ENCODE measurements at regions not wholly inside any gene's neighbourhood (a gene's known extent, or its start where the extent isn't known, plus 50 kb on each side); places are given as distances from the start of the nearest gene placed in this dataset.
"Not testable (repeated sequence)": the region's sequence is repeated elsewhere in the genome, so short reads cannot be mapped to it uniquely, and the experiment has no call there.

DNA sequence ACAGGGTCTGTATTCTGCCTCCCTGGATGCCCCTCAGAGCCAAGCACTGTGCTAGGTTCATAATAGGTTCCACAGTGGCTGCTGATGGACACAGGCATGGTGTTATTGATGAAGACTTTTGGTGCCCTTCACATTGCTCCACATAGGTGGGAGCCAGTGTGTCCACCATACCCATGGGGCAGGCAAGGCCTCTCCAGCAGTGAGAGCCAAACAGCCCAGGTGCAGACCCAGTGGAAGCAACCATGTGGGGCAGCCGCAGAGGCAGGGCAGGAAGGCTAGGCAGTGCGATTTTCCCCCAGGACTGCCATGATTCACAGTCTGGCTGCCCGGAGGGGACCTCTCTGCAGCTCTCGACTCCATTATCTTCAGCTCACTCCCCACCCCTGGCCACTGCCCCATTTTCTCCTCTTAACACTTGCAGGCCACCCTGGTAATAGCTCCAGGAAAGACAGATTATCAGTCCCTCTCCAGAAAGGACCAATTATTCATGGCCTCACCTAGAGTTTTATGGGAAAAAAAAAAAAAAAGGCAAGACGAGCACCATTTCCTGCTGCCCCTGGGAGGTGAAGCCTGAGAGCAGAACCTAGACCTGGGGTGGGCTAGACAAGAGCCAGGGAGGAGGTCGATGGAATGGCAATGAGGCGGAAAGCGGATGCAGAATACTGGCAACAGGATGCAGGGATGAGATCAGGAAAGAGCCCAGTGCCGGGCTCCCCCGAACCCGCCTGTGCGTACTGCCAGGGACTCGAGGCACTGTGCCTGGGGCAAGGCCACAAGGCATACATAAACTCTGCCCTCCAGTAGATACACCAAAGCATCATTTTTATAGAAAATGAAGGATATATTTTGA is 343.0 kb upstream of the NCAM1 start:
- intact Hi-C loops (cut with DNase I): no loop called here
- ATAC-seq: no peak
- no peak for DNase-seq (ENCODE audit: missing footprints)

DNA sequence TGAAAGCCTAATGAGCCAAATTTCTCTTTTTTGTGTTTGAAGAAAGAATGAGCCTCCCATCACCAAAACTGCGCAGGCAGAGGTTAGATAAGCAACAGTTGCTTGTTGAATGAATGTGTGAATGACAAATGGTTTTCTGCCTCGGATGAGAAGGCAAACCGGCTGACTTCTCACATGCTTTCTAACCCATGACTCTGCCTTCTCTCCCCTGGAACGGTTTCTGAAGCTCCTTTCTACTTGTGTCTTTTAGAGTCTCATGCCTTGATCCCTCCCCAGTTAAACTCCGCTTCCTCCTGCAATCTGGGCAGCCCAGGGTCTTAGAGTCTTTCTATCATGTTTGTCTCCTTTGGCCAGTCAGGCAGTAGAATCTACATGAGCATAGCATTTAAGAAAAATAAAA is 342.1 kb upstream of the NCAM1 start:
- no peak for ATAC-seq
- intact Hi-C loops (cut with DNase I): no loop called here

DNA sequence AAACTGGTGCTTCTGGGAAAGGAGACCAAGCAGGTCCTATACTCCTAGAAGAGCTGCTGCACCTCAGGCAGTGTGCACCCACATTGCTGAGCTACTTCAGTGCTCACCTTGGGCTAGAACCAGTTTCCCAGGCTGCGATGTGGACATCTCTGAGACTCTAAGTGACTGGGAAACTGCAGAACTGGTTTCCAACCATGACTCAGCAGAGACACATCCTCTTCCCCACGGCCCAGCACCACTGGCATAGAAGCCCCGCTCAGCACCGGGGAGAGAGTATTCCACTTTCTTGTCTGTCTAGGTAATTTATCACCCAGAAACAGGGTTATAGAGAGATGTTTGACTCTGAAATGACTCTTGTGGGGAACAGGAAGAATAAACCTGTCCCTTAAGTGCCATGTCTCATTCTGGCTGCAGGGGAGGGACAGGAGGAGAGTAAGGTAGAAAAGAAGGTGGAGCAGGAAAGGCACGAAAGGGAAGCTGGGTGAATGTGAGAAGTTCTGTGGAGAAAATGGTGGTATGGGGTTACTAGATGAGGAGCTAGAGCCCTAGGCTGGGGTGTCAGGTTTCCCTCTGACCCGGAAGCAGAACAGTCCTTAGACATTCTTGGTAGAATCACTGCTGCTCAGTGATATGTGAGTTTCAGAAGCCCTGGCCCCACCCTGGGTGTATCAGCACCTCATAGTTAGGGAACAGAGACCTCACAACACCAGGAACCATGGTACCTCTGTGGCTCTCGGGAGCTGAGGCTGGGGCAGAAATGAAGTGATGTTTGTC is 340.4 kb upstream of the NCAM1 start:
- no peak for DNase-seq (ENCODE audit: missing footprints)
- intact Hi-C loops (cut with DNase I): no loop called here

More for the DNA sequence above, 342.1 kb upstream of the NCAM1 start:
- no peak for DNase-seq (ENCODE audit: missing footprints)

DNA sequence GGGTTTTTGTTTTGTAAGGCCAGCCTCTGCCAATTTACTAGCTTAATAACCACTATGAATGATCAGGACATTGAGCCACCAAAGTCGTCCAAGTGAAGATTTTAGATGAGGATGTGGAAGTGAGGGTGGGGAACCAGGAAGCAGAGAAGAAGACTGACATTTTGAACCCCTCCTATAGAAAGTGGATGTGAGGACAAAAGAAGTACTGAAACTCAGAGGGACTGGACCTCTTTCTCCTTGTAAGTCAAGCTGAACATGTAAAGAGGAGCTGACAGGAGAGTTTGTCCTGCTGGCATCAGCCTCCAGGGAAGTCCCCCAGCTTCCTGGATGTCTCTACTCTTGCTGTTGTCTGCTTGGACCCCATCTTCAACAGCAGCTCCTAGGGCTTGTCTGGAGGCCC is 338.2 kb upstream of the NCAM1 start:
- intact Hi-C loops (cut with DNase I): no loop called here
- DNase-seq (ENCODE audit: missing footprints): no peak
- no peak for ATAC-seq

More for the DNA sequence above, 340.4 kb upstream of the NCAM1 start:
- no peak for ATAC-seq

DNA sequence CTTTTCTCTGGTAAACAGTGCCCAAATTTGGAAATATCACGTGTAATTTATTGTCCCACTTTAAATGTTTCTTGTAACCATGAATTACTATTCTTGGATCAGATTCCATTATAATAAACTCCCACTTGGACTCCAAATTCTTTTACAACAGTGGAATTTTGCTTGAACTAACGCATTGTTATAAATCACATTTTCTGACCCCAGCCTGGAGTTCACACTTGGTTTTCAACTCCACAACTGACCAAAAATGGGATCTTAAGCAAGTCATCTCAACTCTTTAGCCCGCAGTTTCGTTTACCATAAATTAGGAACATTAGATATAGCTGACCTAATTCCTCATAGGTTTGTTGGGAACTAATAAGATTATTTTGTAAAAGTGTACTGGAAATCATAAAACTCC is 336.8 kb upstream of the NCAM1 start:
- intact Hi-C loops (cut with DNase I): no loop called here
- ATAC-seq: no peak

DNA sequence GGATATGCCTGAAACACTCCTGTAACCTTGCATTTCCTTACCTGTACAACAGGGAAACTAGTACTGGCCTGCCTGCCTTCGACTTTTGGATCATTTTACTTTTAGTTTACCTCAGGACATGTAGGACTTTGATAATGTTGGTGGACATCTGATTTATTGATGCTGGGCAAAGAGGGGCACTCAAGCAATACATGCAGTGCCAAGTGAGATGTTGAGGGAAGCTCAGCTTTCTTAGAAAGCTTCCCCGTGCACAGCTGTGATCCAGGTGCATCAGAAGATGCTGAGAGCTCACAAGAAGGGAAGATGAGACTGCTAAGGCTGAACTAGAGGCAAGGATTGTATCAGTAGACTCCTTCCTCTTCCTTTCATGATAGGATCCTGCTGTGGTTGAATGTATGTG is 336.2 kb upstream of the NCAM1 start:
- ATAC-seq; DNase-seq (ENCODE audit: missing footprints); intact Hi-C loops (cut with DNase I): not testable (repeated sequence)

More for the DNA sequence above, 336.8 kb upstream of the NCAM1 start:
- no peak for DNase-seq (ENCODE audit: missing footprints)

DNA sequence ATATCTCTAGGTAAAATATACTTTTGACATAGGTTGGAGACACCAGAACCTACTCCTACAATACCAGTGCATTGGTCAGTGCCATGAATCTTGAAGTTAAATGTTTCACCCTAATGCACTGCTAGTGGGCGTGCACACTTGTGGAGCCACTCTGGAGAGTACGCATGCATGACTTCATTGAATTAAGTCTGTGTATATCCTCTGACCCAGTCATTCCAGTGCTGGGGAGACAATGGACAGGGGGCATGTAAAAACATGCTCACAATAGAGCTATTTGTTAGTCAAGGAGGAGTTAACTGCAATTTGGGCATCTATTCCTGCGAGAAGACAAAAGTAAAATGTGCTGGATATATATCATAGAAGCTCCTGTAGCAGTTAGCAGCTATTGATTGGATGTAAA is 335.4 kb upstream of the NCAM1 start:
- ATAC-seq: no peak
- no peak for DNase-seq (ENCODE audit: missing footprints)
- intact Hi-C loops (cut with DNase I): no loop called here

DNA sequence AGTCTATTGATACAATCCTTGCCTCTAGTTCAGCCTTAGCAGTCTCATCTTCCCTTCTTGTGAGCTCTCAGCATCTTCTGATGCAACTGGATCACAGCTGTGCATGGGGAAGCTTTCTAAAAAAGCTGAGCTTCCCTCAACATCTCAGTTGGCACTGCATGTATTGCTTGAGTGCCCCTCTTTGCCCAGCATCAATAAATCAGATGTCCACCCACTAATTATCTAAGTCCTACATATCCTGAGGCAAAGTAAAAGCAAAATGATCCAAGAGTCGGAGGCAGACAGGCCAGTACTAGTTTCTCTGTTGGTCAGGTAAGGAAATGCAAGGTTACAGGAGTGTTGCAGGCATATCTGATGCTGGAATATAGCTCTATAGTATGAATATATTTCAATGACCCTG is 334.5 kb upstream of the NCAM1 start:
- ATAC-seq (no peak), DNase-seq (ENCODE audit: missing footprints) (no peak)
- intact Hi-C loops (cut with DNase I): no loop called here

DNA sequence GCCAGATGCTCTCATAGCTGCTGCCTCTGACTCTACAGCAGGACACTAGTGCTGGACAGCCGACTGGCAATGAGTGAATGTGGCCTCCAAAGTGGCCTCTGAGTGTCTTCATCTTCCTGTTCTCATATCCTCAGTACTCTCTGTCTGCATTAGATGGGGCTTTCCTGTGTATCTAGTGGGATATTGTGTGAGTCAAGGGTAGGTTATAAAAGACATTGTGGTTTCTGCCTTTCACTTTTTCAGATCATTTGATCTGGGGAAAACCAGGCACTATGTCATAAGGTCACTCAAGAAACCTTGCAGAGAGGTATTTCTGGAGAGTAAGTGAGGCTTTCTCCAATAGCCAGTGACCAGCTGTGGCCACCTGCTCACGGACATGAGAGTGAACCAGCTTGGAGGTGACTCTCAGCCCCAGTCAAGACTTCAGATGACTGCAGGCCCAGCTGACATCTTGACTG is 333.6 kb upstream of the NCAM1 start:
- no peak for ATAC-seq
- no peak for DNase-seq (ENCODE audit: missing footprints)
- intact Hi-C loops (cut with DNase I): no loop called here

DNA sequence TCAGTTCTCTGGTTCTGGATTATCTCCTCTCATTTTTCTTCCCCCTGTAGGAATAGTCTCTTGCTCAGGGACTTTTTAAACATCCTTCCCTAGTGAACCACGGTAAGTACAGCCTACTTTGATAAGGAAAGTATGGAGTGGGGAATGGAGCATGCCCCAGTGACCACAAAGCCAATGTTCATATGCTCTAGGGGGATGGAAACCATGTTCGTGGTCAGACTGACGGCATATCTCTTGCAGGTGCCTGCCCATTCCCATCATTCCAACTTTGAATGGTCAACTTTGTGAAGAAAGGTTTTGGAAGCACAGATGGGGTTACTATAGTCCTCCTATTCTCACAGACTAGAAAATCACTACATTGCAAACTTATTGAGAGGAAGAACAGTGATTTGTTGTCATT is 332.5 kb upstream of the NCAM1 start:
- intact Hi-C loops (cut with DNase I): no loop called here
- ATAC-seq: no peak
- no peak for DNase-seq (ENCODE audit: missing footprints)

DNA sequence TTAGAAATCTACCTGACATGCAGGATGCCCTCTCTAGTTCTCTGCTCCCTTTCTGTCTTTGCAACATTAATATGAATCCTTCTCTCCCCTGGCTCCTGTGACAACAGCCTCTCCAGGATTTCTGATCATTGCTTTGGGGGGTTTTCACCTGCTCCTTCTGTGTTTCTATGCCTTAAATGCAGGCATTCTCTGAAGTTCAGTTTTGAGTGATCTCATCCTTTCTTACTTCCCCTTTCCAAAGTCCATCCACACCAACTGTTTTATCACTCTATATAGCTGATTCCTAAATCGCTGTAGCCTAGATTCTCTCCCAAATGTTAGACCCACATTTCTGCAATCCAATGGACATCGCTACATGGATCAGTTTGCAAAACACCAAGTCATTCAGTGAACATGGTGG is 330.7 kb upstream of the NCAM1 start:
- DNase-seq (ENCODE audit: missing footprints): no peak
- ATAC-seq: no peak
- intact Hi-C loops (cut with DNase I): no loop called here

DNA sequence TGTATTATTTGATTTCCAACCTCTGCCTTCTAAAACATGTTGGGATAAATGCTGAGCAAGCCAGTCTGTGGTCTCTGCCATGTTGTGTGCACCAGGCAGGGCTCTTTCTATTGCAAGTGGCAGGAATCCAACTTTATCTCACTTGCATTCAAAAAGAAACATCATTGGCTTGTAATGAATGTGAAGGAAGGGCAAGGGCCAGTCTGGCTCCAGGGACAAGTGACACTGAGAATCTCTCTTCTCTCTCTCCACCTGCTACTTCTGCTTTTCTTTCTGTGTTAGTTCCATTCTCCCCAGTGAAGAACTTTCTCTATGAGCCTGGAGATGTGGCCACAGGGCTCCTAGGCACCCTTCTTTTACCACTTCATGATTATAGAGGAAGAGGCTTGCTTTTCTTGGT is 329.9 kb upstream of the NCAM1 start:
- DNase-seq (ENCODE audit: missing footprints) (no peak), ATAC-seq (no peak)
- intact Hi-C loops (cut with DNase I): no loop called here

DNA sequence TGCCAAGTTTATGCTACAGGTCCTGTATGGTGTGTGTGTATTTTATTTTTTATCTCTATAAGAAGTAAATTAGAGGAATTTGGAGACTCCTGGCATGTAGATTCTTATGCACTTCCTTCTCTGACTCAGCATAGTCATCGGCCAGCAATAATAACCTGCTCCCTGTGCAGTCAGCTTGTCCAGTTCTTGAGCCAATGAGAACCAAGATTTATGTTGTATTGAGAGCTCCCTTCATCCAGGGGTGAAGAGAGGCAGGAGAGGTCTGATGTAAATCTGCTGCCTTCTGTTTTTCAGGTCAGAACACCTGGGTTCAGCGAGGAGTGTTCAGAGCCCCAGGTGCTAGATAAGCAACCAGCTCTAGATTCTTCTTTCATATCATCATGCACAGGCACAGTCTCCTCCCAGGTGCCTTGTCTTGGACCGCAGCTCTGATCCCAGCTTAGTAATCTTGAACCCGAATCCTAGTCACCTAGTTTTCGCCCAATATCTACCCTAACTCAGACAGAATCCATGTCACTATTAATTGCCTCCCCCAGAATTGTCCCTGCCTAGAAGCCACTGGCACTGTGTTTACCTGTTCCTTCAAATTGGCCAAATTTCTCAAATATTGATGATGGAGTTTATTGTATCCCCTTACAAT is 328.2 kb upstream of the NCAM1 start:
- DNase-seq (ENCODE audit: missing footprints) (no peak), ATAC-seq (no peak)
- intact Hi-C loops (cut with DNase I): no loop called here

DNA sequence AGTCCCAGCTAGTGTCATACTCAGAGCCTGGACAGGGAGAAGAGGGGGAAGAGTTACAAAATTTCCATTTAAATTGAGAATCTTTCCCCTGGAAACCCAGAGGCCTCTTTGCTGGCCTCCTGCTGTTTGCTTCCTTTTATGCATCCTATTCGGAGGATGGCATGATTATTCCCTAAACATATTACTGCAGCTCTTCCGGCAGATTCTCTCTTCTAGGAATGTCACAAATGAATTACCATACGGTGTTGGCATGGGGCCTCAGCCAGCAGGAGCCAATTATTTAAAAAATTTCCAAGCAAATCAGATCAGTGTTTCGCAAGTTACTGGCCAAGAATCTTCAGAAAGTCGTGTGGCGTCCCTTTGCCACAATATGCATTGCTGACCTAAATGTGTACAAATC is 326.7 kb upstream of the NCAM1 start:
- ATAC-seq (no peak), DNase-seq (ENCODE audit: missing footprints) (no peak)
- intact Hi-C loops (cut with DNase I): no loop called here

DNA sequence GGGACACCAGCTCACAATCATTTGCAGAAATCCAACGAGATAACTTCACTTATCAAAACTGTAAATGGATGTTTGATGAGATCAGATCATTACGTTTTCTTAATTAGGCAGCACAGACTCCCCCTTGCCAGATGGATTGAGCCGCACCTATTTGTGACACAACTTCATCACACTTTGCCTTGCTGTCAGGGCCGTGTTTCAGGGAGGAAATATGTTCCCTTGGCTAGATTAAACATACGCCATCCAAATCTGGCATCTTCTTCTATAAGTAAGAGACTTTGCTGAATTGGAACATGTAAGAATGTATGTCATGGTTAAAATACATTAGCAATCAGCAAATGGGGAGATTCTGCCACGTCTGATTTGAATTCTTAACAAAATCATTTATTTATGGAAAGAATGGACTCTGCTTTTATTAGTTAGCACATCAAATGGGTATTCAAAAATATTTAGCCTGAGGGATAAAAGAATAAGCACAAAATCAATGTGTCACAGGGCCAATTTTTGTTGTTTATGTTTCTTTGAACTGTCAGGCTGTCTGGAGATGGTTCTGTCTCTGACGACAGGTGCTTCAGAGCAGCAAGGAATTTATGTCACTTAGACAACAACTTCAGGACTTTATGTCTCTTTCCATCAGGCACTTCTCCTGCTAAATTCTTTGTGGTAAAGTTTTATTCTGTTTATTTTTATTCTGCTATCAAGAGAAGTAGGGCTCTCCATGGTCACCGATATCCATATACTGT is 326.1 kb upstream of the NCAM1 start:
- no peak for DNase-seq (ENCODE audit: missing footprints)
- intact Hi-C loops (cut with DNase I): no loop called here
- no peak for ATAC-seq

DNA sequence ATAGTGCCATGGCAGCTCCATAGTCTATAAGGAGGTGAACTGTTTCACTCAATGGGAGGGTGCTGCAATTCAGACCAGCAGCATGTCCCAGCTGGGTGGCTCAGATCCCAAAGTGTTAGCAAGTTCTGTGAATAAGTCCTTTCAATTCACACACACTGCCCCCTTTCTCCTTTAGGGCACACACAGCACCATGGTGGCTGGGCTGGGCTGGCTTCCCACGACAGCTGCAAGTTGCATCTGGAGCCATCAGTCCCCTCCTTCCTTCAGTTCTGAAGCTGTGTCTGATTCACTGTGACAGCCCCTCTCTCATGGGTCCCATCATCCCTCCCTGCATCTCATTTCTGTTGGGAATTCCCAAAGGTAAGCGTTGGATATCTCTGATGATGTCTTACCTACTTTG is 324.1 kb upstream of the NCAM1 start:
- DNase-seq (ENCODE audit: missing footprints) (no peak), ATAC-seq (no peak)
- intact Hi-C loops (cut with DNase I): no loop called here

DNA sequence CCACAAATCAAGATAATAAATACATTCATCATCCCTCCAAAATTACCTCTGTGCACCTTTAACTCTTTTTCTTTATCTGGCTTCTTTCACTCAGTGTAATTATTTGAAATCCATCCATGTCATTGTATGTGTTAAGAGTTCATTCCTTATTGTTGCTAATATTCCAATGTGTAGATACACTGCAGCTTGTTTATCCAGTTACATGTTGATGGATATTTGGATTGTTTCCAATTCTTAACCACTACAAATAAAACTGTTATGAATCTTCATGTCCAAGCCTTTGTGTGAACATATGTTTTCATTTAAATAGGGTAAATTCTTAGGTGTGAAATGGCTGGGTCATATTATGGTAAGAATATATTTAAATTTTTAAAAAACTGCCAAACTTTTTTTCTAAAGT is 323.3 kb upstream of the NCAM1 start:
- no peak for ATAC-seq
- DNase-seq (ENCODE audit: missing footprints): no peak
- intact Hi-C loops (cut with DNase I): no loop called here

DNA sequence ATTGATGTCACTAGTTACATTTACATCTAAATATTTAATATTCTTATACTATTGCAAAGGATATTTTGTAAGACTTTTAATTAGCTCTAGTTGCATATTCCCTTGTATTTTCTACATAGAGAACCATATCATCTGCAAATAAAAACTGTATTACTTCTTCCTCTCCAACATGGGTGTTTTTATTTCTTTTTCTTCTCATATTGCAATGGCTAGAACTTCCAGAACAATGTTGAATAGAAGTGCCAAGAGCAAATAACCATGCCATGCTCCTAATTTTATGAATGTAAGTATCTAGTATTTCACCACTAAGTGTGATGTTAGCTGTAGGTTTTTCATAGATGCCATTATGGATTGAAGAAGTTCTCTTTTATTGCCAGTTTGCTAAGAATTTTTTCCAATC is 321.8 kb upstream of the NCAM1 start:
- no peak for ATAC-seq
- DNase-seq (ENCODE audit: missing footprints): no peak
- intact Hi-C loops (cut with DNase I): no loop called here

DNA sequence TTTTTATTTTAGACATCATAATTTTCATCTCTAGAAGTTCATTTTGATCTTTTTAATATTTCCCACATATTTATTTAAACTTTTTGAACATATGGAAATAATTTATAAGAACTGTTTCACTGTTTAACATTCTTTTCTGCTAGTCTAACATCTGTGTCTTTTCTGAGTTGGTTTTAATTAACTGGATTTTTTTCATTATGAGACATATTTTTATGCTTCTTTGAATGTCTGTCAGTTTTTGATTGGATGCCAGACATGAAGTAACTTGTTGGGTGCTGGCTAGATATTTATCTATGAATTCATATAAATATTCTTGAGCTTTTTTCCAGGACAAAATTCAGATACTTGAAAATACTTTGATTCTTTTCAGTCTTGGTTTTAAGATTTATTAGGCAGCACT is 317.8 kb upstream of the NCAM1 start:
- intact Hi-C loops (cut with DNase I): no loop called here
- ATAC-seq: no peak
- DNase-seq (ENCODE audit: missing footprints): no peak

Data from Right ventricle myocardium inferior (tissue), 1 donor.